GM19351 (cell line): ENCODE measurements at regions not wholly inside any gene's neighbourhood (a gene's known extent, or its start where the extent isn't known, plus 50 kb on each side); places are given as distances from the start of the nearest gene placed in this dataset.
"Not testable (repeated sequence)": the region's sequence is repeated elsewhere in the genome, so short reads cannot be mapped to it uniquely, and the experiment has no call there.

ENCODE experiments used
- ATAC-seq: cut with Tn5 transposase; IDR thresholded peaks from one replicate; pipeline ENCODE4 v1.9.1; 2021; ENCODE audit warnings: mild to moderate bottlenecking, moderate library complexity; ENCODE audit not compliant: unreplicated experiment

GRCh38 chr9:24708814-24709213 lies 163.1 kb upstream of the IZUMO3 start:
- no peak for ATAC-seq

- ATAC-seq = no peak
These were observed 153.3 kb upstream of the IZUMO3 start for GRCh38 chr9:24698881-24699518.

GRCh38 chr9:24672336-24672735 lies 126.6 kb upstream of the IZUMO3 start:
- no peak for ATAC-seq

GRCh38 chr9:24657387-24657786 lies 111.7 kb upstream of the IZUMO3 start:
- ATAC-seq = no peak

GRCh38 chr9:24652181-24652580 lies 106.5 kb upstream of the IZUMO3 start:
- ATAC-seq = no peak

- ATAC-seq = not testable (repeated sequence)
These were observed 83.1 kb upstream of the IZUMO3 start for GRCh38 chr9:24628809-24629208.

- ATAC-seq = no peak
These were observed 79.4 kb upstream of the IZUMO3 start for GRCh38 chr9:24625097-24625496.

GRCh38 chr9:24624481-24624880 lies 78.8 kb upstream of the IZUMO3 start:
- no peak for ATAC-seq

GRCh38 chr9:24620741-24621140 lies 75.0 kb upstream of the IZUMO3 start:
- no peak for ATAC-seq

GRCh38 chr9:24616863-24617262 lies 71.2 kb upstream of the IZUMO3 start:
- ATAC-seq = no peak

GRCh38 chr9:24614070-24614469 lies 68.4 kb upstream of the IZUMO3 start:
- no peak for ATAC-seq

GRCh38 chr9:24608599-24608998 lies 62.9 kb upstream of the IZUMO3 start:
- no peak for ATAC-seq

- ATAC-seq = no peak
These were observed 57.1 kb upstream of the IZUMO3 start for GRCh38 chr9:24602693-24603352.
